ENCODE measurements at regions not wholly inside any gene's neighbourhood (a gene's known extent, or its start where the extent isn't known, plus 50 kb on each side); places are given as distances from the start of the nearest gene placed in this dataset.

- TF ChIP-seq POLR2A (IDR thresholded peaks at IDR 0.05), result no peak
- TF ChIP-seq, protein P1, sequence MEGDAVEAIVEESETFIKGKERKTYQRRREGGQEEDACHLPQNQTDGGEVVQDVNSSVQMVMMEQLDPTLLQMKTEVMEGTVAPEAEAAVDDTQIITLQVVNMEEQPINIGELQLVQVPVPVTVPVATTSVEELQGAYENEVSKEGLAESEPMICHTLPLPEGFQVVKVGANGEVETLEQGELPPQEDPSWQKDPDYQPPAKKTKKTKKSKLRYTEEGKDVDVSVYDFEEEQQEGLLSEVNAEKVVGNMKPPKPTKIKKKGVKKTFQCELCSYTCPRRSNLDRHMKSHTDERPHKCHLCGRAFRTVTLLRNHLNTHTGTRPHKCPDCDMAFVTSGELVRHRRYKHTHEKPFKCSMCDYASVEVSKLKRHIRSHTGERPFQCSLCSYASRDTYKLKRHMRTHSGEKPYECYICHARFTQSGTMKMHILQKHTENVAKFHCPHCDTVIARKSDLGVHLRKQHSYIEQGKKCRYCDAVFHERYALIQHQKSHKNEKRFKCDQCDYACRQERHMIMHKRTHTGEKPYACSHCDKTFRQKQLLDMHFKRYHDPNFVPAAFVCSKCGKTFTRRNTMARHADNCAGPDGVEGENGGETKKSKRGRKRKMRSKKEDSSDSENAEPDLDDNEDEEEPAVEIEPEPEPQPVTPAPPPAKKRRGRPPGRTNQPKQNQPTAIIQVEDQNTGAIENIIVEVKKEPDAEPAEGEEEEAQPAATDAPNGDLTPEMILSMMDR (IDR thresholded peaks at IDR 0.05 in 4 of 5, conservative IDR thresholded peaks at IDR 0.05 in 1 of 5), result no peak
Observed at GRCh38 chr10:85490431-85490830, 876.2 kb downstream of the GRID1 start.
